ENCODE measurements at regions not wholly inside any gene's neighbourhood (a gene's known extent, or its start where the extent isn't known, plus 50 kb on each side); places are given as distances from the start of the nearest gene placed in this dataset.
"Not testable (repeated sequence)": the region's sequence is repeated elsewhere in the genome, so short reads cannot be mapped to it uniquely, and the experiment has no call there.

DNA sequence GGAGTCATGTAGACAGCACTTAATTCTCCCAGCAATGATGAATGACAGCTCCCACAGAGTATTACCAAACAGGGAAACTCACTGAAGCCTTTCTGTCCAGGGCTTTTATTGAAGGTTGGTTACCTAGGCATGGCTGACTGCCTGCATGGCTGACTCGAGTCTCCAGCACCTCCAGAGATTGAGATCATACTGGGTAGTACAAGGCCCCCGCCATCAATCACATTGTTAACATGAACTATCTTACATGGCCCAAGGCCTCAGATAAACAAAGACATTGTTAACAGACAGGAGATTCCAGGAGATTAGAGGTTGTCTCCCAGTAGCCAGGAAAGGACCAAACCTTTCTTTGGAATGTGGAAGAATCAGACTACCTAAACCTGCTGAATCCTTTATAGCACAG is 128.3 kb upstream of the LSM14A start:
- DNase-seq, result no peak

GRCh38 chr19:34049944-34050343 is 122.4 kb upstream of the LSM14A start:
- no peak for DNase-seq

DNA sequence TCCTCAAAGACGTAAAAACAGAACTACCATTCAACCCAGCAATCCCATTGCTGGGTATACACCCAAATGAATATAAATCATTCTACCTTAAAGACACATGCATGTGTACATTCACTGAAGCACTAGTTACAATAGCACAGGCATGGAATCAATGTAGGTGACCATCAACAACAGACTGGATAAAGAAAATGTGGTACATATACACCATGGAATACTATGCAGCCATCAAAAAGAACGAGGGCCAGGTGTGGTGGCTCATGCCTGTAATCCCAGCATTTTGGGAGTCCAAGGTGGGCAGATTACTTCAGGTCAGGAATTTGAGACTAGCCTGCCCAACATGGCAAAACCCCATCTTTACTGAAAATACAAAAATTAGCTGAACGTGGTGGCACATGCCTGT is 121.9 kb upstream of the LSM14A start:
- DNase-seq, result not testable (repeated sequence)

DNA sequence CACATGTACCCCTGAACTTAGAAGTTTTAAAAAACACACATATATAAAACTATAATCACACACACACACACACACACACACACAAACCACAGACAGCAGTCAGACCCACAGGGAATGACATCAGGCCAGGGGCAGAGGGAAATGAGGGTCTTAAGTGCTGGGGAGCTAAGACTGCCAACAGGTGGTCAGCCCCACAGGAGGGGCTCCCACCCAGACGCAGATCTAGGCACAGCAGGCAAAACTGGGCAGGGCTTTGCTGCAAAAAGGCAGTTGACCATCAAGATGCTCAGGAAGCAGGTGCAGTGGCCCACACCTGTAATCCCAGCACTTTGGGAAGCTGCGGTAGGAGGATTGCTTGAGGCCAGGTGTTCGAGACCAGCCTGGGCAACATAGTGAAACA is 121.0 kb upstream of the LSM14A start:
- no peak for DNase-seq

DNA sequence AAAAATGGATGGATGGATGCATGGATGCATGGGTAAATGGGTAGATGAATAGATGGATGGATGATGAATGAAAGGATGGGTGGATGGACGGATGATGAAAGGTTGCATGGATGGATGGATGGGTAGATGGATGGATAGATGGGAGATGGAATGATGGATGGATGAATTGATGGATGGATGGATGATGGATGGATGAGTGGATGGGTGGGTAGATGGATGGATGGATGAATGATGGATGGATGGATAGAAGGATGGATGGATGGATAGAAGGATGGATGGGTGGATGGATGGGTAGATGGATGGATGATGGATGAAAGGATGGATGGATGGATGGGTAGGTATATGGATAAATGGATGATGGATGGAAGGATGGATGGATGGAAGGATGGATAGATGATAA is 115.1 kb upstream of the LSM14A start:
- no peak for DNase-seq

- DNase-seq, result no peak
Measured at GRCh38 chr19:34066007-34066643, 106.2 kb upstream of the LSM14A start.

- no peak for DNase-seq
Measured at GRCh38 chr19:34067861-34068271, 104.4 kb upstream of the LSM14A start.

GRCh38 chr19:34075661-34076091 is 96.6 kb upstream of the LSM14A start:
- no peak for DNase-seq

- DNase-seq, result no peak
Measured at GRCh38 chr19:34082289-34083077, 89.8 kb upstream of the LSM14A start.

DNA sequence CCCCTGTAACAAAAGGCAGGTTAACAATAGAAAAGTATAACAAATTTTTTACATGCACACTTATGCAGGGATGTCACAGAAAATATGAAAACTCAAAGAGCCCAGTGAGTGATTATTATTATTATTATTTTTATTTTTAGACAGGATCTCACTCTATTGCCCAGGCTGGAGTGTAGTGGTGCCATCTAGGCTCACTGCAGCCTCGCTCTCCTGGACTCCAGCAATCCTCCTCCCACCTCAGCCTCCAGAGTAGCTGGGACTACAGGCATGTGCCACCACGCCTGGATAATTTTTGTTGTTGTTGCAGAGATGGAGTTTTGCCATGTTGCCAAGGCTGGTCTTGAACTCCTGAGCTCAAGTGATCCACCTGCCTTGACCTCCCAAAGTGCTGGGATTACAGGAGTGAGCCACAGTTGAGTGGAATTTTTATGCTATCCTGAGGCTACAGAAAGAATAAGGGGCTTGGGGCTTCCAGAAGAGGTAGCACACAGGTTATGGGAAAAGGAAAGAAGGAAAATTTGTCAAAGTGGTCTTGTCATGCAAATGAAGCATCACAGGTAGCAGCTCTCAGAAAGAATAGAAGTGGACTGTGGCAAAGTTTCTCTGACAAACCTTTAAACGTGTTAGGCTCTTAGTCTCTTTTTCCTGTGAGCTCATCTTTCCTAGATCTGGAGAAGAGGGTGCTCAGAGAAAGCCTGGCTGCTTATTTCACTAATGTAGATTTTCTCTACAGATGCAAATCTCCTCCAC is 87.7 kb upstream of the LSM14A start:
- DNase-seq, result no peak

GRCh38 chr19:34085336-34085735 is 87.0 kb upstream of the LSM14A start:
- DNase-seq, result no peak

DNA sequence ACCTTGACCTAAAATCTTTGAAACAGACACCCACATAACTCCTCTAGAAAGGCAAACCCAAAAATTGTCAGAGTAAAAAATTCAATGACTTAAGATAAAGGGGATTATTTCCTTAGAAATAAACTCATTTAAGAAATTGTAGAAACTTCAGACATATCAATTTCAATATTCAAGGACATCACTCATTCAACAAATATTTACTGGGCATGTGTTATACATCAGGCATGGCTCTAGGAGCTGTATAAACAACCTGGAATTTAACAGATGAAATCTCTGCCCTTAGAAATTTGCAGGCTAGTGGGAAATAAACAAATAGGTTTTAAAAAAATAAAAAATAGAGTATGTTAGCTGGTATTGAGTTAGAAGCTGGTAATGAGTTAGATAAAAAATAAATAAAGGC is 84.0 kb upstream of the LSM14A start:
- DNase-seq, result no peak

GRCh38 chr19:34089566-34089965 is 82.7 kb upstream of the LSM14A start:
- DNase-seq, result no peak

- no peak for DNase-seq
Measured at GRCh38 chr19:34094960-34095359, 77.3 kb upstream of the LSM14A start.

- not testable (repeated sequence) for DNase-seq
Measured at GRCh38 chr19:34095411-34095810, 76.9 kb upstream of the LSM14A start.

DNA sequence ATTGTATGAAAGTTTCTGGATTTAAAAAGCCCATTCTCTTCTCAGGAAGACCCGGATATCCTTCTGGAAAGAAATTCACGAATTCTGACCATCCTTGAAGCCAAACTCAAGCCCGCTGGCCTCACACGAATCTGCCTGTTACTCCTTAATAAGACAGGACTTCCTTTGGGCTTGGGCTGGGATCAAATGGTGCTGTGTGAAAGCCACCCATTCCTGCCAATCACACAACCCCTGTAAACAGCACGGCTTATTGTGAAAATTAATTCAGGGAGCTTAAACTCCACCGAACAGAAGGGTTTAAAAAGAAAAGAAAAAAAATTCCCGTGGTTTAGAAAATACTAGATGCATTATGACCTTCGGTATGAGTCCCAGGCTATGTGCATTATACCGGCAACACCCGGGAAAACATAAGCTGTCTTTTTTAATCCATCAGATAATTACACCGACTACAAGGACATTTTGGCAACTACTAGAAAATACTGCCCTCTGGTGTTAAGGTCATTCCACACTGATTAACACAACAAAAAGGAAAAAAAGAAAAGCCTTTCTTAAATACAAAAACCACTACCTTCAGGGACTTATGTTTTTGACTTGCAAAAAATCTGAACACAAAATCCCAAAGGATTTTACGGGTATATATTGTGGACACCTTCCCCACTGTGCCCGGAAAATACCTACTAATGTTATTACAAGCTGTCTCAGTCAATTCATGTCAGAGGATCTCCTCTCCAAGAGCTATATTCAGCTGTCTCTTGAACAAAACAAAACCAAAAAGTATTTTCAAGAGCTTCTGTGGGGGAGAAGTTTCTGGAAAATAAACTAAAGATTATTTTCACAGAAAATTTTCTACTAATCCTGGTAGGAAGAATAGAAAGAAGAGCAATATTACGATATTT is 76.0 kb upstream of the LSM14A start:
- DNase-seq, result no peak

DNA sequence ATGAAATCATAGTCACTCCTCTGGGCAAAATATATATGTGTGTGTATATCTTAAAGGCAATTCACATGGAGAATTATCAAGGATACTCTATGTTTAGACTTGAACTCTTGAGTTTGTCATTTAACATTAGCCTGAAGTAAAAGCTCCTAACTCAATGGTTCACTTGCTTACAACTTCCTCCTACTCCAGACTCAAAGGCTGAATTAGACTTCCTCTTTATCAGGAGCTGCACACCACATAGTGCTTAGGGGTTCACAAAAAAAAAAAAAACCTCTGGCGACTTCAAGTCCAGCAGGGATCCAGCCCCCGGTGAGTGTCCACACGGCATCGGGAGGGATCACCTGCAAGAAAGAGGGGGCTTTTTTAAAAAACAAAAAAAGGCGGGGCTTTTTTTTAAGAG is 68.2 kb upstream of the LSM14A start:
- DNase-seq, result no peak

GRCh38 chr19:34104557-34104956 is 67.7 kb upstream of the LSM14A start:
- no peak for DNase-seq

DNA sequence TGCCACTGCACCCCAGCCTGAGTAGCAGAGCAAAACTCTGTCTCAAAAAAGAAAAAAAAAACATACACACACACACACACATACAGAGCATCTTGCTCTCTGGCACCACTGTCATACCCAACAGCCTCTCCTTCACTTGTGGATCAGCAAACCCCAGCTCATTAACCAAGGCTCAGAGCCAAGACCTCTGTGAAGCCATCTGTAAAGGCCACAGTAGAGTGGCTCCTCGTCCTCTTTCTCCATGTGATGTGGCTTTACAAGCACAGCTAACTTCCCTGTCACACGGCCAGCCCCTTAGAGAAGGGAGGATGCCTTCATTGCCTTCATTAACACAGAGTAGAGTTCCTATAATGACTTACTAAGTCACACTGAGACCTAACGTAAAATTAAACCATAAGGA is 62.7 kb upstream of the LSM14A start:
- DNase-seq, result no peak

DNA sequence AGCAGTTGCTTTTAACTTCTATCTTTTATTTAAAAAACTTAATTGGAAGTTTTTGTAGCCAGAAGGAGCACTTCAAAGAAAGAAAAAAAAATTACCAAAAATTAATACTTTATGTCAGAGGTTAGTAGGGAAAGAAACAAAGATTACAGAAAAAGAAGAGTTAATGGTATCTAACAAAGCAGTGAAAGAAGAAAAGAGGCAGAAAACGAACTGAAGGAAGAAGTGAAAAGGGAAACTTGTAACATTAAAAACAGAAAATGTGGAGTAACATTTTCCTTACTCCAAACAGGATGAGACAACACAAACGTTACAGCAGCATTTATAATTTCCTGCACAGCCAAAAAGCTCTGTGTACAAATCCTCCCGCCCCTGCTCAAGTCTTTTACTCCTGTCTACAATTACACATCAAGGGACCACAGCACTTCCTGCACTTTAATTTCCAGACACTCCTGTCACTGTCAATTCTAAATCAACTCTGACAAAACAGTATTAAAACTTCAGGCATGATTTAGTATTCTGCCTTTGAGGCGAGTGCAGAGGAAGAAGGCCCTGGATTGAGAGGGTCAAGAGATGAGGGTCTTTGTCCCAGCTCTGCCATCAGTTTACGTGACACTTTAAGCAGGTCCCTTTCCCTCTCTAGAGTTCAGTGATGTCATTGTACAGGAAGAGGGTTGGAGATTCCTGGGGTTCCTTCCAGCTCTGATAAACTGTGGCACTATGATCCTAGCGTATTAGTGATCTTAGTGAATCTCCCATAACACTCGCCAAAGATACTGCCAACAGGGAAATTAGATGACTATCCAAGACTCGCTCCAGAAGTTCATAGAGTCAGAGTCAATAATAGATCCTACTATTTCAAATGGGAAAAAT is 53.2 kb upstream of the LSM14A start:
- no peak for DNase-seq

GRCh38 chr19:34120141-34120540 is 52.2 kb upstream of the LSM14A start:
- DNase-seq, result no peak
